VCaP (cell line): ENCODE measurements at regions not wholly inside any gene's neighbourhood (a gene's known extent, or its start where the extent isn't known, plus 50 kb on each side); places are given as distances from the start of the nearest gene placed in this dataset.

Source experiments
- H3K27ac ChIP-seq: fragments of 450-650 bp; 2 replicates; pipeline ENCODE4 v1.5.1; 2017
- CTCF ChIP-seq: fragments of 450-650 bp; conservative IDR thresholded peaks from 2 replicates; pipeline ENCODE4 v1.5.1; 2017; ENCODE audit warnings: mild to moderate bottlenecking, moderate library complexity

DNA sequence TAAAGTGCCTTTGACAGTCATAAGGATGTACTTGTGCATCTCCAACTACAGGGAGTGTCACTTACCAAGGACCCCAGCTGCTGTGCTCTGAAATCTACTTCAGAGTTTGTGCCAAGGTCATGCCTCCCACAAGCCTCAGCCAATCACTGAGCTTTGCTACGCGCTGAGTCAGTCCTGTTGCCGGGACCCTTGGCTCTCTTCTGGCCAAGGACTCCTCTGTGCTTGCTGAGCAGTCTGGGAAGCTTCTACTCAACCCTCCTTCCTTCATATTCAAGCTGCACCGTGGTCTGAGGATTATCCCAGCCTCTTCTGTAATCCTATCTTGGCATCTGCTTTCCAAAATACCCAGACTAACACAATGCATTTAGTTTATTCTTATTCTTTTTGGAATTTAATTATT is 398.9 kb upstream of the FANCL start:
- no peak overlapping the region for H3K27ac ChIP-seq
- no peak for TF ChIP-seq CTCF

GRCh38 chr2:58638256-58638805 is 397.2 kb upstream of the FANCL start:
- no peak for TF ChIP-seq CTCF
- no peak overlapping the region for H3K27ac ChIP-seq

DNA sequence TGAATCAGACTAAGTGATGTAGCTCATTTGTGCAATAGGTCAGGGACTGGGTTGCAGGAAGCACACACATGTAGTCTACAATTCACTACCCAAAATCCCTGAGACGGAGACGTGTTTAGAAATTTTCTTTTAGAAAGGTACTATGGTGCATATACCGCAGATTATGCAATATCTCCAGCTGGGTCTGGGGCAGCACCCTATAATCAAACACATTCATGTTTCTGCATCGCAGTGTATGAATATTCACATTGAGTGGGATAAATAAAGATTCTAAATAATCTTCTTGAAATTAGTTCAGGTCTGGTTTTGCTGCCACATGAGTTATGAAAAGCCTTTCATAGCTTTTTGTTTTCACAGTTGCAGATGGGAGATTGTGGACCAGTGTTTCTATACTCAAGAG is 395.7 kb upstream of the FANCL start:
- TF ChIP-seq CTCF = no peak
- no peak overlapping the region for H3K27ac ChIP-seq

- H3K27ac ChIP-seq = peak overlapping the region; percentile 27; the same call in 1 of the 2 replicates
- TF ChIP-seq CTCF = no peak
Observed at GRCh38 chr2:58635801-58636375, 394.8 kb upstream of the FANCL start.

GRCh38 chr2:58634653-58635370 is 393.7 kb upstream of the FANCL start:
- peak overlapping the region; percentile 27; the same call in 1 of the 2 replicates for H3K27ac ChIP-seq
- no peak for TF ChIP-seq CTCF

DNA sequence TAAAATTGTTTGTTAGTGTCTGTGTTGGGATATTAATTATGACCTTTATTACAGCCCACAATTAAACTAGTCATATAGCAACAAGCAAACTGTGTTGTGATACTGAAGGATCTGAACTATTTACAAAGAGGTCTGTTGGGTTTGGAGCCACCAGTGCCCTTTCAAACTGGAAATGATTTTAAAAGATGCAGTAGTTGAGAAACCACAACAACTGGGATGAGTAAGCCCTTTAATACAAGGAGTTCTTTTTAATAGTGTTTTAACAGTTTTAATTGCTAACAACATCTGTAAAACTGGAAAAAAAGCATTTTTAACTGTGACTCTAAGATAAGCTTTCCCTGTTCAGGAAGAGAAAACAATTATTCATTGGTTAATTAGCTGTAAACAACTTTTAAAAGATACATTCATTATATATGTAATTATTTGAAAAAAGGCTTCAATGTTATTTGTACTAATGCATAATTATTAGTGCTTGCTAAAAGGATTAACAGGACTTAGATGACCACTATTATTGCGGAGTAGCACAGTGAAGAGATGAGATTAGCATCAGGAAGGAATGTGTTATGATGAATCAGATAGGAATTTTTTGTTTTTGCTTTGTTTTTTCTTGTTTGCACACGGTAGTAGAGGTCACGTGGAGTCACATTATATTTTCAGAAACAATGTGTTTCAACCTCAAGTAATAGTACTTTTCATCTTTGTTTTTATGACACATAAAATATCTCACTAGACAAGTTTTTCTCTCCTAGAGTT is 392.7 kb upstream of the FANCL start:
- peak overlapping the region; percentile 27; the same call in 1 of the 2 replicates for H3K27ac ChIP-seq
- no peak for TF ChIP-seq CTCF

DNA sequence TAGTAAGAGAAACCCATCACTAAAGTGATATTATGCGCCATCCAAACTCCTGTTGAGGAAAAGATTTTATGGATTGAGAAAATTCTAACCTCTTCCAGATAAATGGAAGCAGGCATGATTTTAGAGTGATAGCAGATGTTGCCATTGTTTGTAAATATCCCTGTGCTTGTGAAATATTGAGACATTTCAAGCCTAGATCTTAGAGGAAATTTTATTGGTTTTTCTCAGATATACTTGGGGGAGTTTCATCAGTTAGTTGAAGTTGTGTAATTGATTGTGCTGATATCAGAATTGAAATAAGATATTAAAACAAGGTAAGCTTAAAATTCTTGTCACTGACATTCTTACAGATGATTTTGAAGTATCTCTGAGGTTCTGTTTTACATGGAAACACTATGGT is 390.9 kb upstream of the FANCL start:
- H3K27ac ChIP-seq = no peak overlapping the region
- no peak for TF ChIP-seq CTCF
